ENCODE measurements at regions not wholly inside any gene's neighbourhood (a gene's known extent, or its start where the extent isn't known, plus 50 kb on each side); places are given as distances from the start of the nearest gene placed in this dataset.

GRCh38 chr6:14652536-14652935 is 535.0 kb downstream of the CD83 start:
- peaks cover 2% of the 10 kb centered on the region for H3K36me3 Mint-ChIP-seq
- DNase-seq = no peak
- no peak overlapping the region for H3K27ac Mint-ChIP-seq
- H3K4me3 Mint-ChIP-seq = no peak overlapping the region
- peaks cover 24% of the 10 kb centered on the region for H3K4me1 Mint-ChIP-seq
- peaks cover 13% of the 10 kb centered on the region for H3K27me3 Mint-ChIP-seq
- CTCF ChIA-PET = no interaction called here
- H3K9me3 Mint-ChIP-seq = peaks cover 11% of the 10 kb centered on the region

DNA sequence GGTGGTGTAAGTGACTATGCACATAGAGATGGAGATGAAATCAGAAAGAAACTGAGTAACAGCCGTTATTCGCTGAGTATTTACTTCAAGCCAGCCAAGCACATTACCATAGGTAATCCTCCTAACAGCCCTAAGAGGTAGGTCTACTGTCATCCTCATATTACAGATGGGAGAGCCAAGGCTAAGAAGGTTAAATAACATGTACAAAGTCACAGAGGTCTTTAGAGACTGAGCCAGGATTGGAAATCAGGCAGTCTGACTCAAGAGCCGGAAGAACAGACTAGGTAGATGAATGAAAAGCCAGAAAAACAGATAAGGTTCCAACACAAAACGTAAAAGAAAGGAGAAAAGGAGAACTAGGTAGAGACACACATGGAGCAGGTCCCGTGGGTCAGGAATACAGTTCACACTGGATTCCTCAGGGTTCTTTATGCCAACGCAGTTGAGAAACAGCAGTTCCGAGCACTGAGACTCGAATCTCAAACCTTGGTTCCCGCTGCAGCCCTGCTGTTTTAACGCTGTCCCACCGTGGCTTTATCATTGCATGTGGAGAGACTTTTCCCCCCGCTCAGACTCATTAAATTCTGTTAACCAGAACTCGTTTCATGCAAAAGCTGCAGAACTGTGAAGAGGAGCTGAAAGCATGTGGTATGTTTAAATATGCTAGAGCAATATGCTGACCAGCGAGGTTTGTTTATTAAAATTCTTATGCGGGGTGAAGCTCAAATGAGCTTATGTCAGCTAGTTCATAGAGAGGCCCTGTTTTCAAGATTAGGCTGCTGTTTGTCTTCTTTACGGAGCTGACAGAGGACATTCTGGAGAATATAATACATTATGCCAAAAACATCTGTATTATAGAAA is 537.9 kb downstream of the CD83 start:
- peaks cover 2% of the 10 kb centered on the region for H3K36me3 Mint-ChIP-seq
- H3K27ac Mint-ChIP-seq = peak overlapping the region; percentile 58
- DNase-seq = no peak
- H3K4me3 Mint-ChIP-seq = no peak overlapping the region
- peaks cover 7% of the 10 kb centered on the region for H3K9me3 Mint-ChIP-seq
- CTCF ChIA-PET = interaction anchor here (0.5 kb wide), 1 partner anchor 60 kb away, joined by 3 read pairs; no protein-coding TSS in a partner anchor
- H3K4me1 Mint-ChIP-seq = peaks cover 43% of the 10 kb centered on the region
- peaks cover 15% of the 10 kb centered on the region for H3K27me3 Mint-ChIP-seq

DNA sequence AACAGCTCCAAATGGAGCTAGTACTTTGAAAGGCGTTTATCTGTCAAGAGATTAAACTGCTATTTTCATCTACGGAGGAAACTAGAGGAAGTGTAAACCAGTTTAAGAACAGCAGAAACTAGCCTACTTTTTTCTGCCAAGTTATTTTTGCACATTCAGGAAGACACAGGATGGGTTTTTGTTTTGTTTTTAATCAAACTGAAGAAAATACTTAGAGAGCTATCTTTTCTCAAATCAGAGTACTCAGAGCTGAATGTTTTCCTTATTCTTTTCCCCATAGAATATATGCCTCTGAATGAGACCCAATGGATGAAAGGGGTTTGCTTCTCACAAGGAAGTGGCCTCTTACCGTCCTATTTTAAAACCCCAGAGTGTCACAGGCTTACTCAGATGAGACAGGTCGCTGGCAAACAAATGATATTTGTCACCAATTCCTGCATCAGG is 538.5 kb downstream of the CD83 start:
- CTCF ChIA-PET = interaction anchor here (1.2 kb wide), 1 partner anchor 9 kb away, joined by 3 read pairs; no protein-coding TSS in a partner anchor
- H3K36me3 Mint-ChIP-seq = peaks cover 2% of the 10 kb centered on the region
- H3K27me3 Mint-ChIP-seq = peaks cover 15% of the 10 kb centered on the region

GRCh38 chr6:14656649-14657048 is 539.1 kb downstream of the CD83 start:
- DNase-seq = no peak
- peaks cover 15% of the 10 kb centered on the region for H3K27me3 Mint-ChIP-seq
- H3K4me3 Mint-ChIP-seq = no peak overlapping the region
- H3K9me3 Mint-ChIP-seq = peaks cover 7% of the 10 kb centered on the region
- peaks cover 2% of the 10 kb centered on the region for H3K36me3 Mint-ChIP-seq
- peak overlapping the region; percentile 31 for H3K27ac Mint-ChIP-seq
- CTCF ChIA-PET = interaction anchor here (1.2 kb wide), 1 partner anchor 9 kb away, joined by 3 read pairs; no protein-coding TSS in a partner anchor
- peaks cover 43% of the 10 kb centered on the region for H3K4me1 Mint-ChIP-seq

More for the DNA sequence above, 538.5 kb downstream of the CD83 start:
- H3K4me3 Mint-ChIP-seq = no peak overlapping the region
- peaks cover 43% of the 10 kb centered on the region for H3K4me1 Mint-ChIP-seq
- peaks cover 7% of the 10 kb centered on the region for H3K9me3 Mint-ChIP-seq
- DNase-seq = no peak
- peak overlapping the region; percentile 58 for H3K27ac Mint-ChIP-seq

GRCh38 chr6:14658030-14658429 is 540.5 kb downstream of the CD83 start:
- peaks cover 2% of the 10 kb centered on the region for H3K36me3 Mint-ChIP-seq
- no peak overlapping the region for H3K27ac Mint-ChIP-seq
- no peak overlapping the region for H3K4me3 Mint-ChIP-seq
- no peak for DNase-seq
- CTCF ChIA-PET = no interaction called here
- H3K9me3 Mint-ChIP-seq = peaks cover 7% of the 10 kb centered on the region
- H3K27me3 Mint-ChIP-seq = peaks cover 8% of the 10 kb centered on the region
- H3K4me1 Mint-ChIP-seq = peaks cover 43% of the 10 kb centered on the region

- peaks cover 48% of the 10 kb centered on the region for H3K4me1 Mint-ChIP-seq
- CTCF ChIA-PET = interaction anchor here (0.6 kb wide), 1 partner anchor 631 kb away, joined by 4 read pairs; no protein-coding TSS in a partner anchor
- no peak for DNase-seq
- H3K36me3 Mint-ChIP-seq = peaks cover 2% of the 10 kb centered on the region
- H3K27ac Mint-ChIP-seq = no peak overlapping the region
- no peak overlapping the region for H3K4me3 Mint-ChIP-seq
- peaks cover 6% of the 10 kb centered on the region for H3K9me3 Mint-ChIP-seq
- H3K27me3 Mint-ChIP-seq = peaks cover 7% of the 10 kb centered on the region
Observed at GRCh38 chr6:14658886-14659561, 541.5 kb downstream of the CD83 start.

- Mint-ChIP-seq H3K27me3 (peaks cover 7% of the 10 kb centered on the region), H3K4me1 (peaks cover 56% of the 10 kb centered on the region), H3K27ac (no peak overlapping the region), H3K4me3 (no peak overlapping the region), H3K9me3 (no peaks in the 10 kb centered on the region), H3K36me3 (no peaks in the 10 kb centered on the region)
- CTCF ChIA-PET = interaction anchor here (0.6 kb wide), 1 partner anchor 630 kb away, joined by 4 read pairs; no protein-coding TSS in a partner anchor
- no peak for DNase-seq
Observed at GRCh38 chr6:14659841-14660240, 542.3 kb downstream of the CD83 start.

- Mint-ChIP-seq H3K27ac (no peak overlapping the region), H3K36me3 (no peaks in the 10 kb centered on the region), H3K9me3 (no peaks in the 10 kb centered on the region), H3K4me3 (no peak overlapping the region), H3K27me3 (peaks cover 10% of the 10 kb centered on the region), H3K4me1 (peaks cover 53% of the 10 kb centered on the region)
- CTCF ChIA-PET = interaction anchor here (0.6 to 1.2 kb wide), 2 partner anchors 344 to 450 kb away, joined by 3 read pairs; no protein-coding TSS in a partner anchor
- DNase-seq = peak; percentile 69
Observed at GRCh38 chr6:14660806-14661579, 543.4 kb downstream of the CD83 start.

DNA sequence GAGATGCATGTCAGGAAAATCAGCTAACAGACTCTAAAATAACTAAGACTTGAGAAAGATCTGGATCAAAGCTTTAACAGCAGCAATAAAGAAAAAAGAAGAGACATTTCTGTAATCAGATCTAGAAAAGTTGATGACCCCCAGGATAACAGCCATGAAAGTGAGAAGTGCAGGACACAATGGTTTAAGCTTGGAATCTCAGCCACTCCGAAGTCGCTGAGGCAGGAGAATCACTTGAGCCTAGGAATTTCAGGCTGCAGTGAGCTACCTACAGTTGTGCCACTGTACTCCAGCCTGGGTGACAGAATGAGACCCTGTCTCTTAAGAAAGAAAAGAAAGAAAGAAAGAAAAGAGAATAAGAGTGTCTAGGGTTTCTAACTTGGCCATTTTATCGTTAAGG is 544.1 kb downstream of the CD83 start:
- DNase-seq = no peak
- Mint-ChIP-seq H3K9me3 (no peaks in the 10 kb centered on the region), H3K27ac (no peak overlapping the region), H3K4me3 (no peak overlapping the region), H3K4me1 (peaks cover 49% of the 10 kb centered on the region), H3K27me3 (peaks cover 13% of the 10 kb centered on the region), H3K36me3 (no peaks in the 10 kb centered on the region)
- CTCF ChIA-PET = interaction anchor here (1.2 kb wide), 1 partner anchor 451 kb away, joined by 3 read pairs; no protein-coding TSS in a partner anchor

DNA sequence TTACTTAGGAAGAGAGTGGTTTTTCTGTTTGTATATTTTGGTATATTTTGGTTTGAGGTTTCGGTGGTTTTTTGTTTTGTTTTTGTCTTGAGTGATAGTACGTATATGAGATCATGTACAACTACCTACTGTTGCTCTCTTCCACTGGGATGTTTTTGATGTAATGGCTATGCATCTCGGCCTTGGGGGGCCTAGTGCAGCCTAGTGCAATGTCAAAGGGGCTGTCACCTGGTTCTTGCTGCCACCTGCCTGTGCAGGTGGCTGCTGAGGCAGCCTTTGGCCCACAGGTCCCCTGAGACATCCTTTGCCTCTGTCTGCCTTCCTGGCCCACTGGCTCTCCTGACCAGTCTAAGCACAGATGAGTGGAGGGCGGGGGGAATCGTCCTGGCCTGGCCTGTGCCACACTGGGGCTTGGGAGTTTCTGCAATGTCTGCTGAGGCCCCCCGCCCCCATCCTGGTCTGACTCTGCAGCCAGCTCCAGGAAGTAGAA is 546.6 kb downstream of the CD83 start:
- H3K27me3 Mint-ChIP-seq = peaks cover 13% of the 10 kb centered on the region
- no peaks in the 10 kb centered on the region for H3K9me3 Mint-ChIP-seq
- DNase-seq = peak; percentile 57
- H3K4me1 Mint-ChIP-seq = peaks cover 29% of the 10 kb centered on the region
- H3K4me3 Mint-ChIP-seq = peak overlapping the region; percentile 25
- CTCF ChIA-PET = no interaction called here
- no peaks in the 10 kb centered on the region for H3K36me3 Mint-ChIP-seq
- peak overlapping the region; percentile 84 for H3K27ac Mint-ChIP-seq

DNA sequence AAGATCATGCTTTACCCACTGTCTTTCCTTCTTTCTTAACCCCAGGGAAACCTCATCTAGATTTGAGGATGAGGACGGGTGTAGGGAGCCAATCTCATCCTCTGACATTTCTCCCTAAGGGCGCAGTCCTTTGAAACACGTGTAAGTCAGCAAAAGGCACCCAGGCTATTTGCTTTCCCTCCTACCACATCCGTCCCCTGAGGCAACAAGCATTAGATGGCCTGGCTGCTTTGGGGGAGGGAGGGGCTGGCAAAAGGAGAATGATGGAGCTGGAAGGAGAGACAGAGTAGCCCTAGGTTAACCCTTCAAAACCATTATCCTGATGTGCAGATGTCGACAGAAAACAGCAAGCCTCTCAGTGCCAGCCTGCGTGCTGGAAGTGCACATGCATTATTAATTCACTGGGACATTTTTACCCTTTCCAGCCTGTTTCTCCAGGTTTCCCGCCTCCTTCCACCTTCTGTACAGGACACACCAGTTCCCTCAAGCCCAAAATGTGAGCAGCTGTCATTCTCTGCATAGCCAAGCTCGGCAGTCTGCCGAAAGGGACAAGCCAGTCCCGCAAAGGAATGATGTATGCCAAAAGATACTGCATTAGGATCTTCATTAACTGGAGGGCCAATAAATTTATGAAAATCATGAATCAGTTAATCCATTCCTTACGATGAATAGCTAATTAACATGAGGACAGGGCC is 547.2 kb downstream of the CD83 start:
- DNase-seq = peak; percentile 36
- no peaks in the 10 kb centered on the region for H3K9me3 Mint-ChIP-seq
- CTCF ChIA-PET = interaction anchor here (1.0 to 1.3 kb wide), 3 partner anchors 8 to 46 kb away, joined by 3 read pairs; no protein-coding TSS in a partner anchor
- peak overlapping the region; percentile 25 for H3K4me3 Mint-ChIP-seq
- peaks cover 14% of the 10 kb centered on the region for H3K27me3 Mint-ChIP-seq
- H3K4me1 Mint-ChIP-seq = peaks cover 26% of the 10 kb centered on the region
- no peaks in the 10 kb centered on the region for H3K36me3 Mint-ChIP-seq
- H3K27ac Mint-ChIP-seq = peak overlapping the region; percentile 84

DNA sequence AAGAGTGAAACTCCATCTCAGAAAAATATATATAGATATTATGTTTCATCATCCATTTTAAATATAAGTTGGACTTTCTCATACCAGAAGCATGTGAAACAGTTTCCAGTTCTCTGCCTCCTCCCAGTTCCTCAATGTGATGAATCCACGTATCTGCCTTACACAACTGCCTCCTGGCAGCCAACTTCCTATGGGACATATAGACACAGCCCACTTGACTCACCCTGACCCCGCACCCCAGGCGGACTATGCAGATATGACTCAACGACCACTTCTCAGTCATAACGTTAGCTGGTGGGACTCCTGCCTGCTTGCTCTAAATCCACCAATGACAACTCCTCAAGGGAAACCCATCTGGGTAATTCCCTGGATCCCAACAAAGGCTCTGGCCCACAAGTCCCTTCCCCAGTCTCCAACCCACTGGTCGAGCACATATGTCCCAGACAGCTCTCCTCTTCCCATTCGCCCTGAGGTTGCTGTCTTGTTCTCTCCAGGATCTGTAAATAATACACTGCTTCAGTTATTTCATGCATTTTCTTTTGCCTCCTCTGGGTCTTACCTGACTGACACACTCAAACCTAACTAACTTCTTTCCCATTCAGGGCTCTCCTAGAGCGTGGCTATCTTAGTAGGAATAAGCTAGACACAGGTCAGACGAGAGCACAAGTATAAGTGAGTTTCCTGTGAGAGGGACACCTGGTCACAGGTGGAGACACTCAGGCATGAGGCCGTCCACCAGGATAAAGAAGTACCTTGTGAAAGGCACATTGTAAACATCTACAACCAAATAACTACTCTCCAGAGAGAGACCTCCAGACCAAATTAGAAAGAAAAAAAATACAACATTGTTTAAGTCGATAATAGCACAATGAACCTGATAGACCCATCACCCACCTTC is 548.5 kb downstream of the CD83 start:
- Mint-ChIP-seq H3K27me3 (peaks cover 19% of the 10 kb centered on the region), H3K9me3 (no peaks in the 10 kb centered on the region), H3K36me3 (no peaks in the 10 kb centered on the region), H3K4me3 (no peak overlapping the region), H3K4me1 (peaks cover 23% of the 10 kb centered on the region), H3K27ac (no peak overlapping the region)
- CTCF ChIA-PET = interaction anchor here (1.1 to 1.3 kb wide), 2 partner anchors 9 to 31 kb away, joined by 3 read pairs; no protein-coding TSS in a partner anchor
- no peak for DNase-seq

All from activated naive CD4-positive, alpha-beta T cell treated with anti-CD3 and anti-CD28 coated beads, Interleukin-2, amount 10 ng/mL, durations not matched to agents 7 days and 5 days (primary cell).